Neural cell (in vitro differentiated cells): ENCODE measurements at regions not wholly inside any gene's neighbourhood (a gene's known extent, or its start where the extent isn't known, plus 50 kb on each side); places are given as distances from the start of the nearest gene placed in this dataset.

Source experiments
- H2AFZ ChIP-seq: fragments of 200-600, 300-800 bp; sonication (generic), shearing (Covaris generic); 2 replicates; pipeline ENCODE4 v1.6.0; 2014; ENCODE audit warnings: low read depth, mild to moderate bottlenecking, antibody characterized with exemption, low read length, moderate library complexity
- H3F3A ChIP-seq: fragments of 200-600 bp; shearing (Covaris generic); 2 replicates; pipeline ENCODE4 v1.6.1; 2016; ENCODE audit warnings: mild to moderate bottlenecking, moderate library complexity, mixed read lengths, antibody characterized with exemption, low read length; ENCODE audit not compliant: insufficient read depth, poor library complexity, severe bottlenecking
- H3K27ac ChIP-seq: fragments of 200-600, 300-800 bp; sonication (generic), shearing (Covaris generic); 2 replicates; pipeline ENCODE4 v1.5.1; 2014; ENCODE audit warnings: mild to moderate bottlenecking, low read length, moderate library complexity
- H3K27me3 ChIP-seq: fragments of 300-800, 200-600 bp; sonication (generic), shearing (Covaris generic); 2 replicates; pipeline ENCODE4 v1.6.0; 2014; ENCODE audit warnings: mild to moderate bottlenecking, low read depth, low read length, moderate library complexity; ENCODE audit not compliant: insufficient read depth
- H3K36me3 ChIP-seq: fragments of 300-800, 200-600 bp; sonication (generic), shearing (Covaris generic); 2 replicates; pipeline ENCODE4 v1.5.1; 2014; ENCODE audit warnings: mild to moderate bottlenecking, antibody characterized with exemption, low read length, moderate library complexity; ENCODE audit not compliant: insufficient read depth
- H3K4me2 ChIP-seq: fragments of 300-800, 200-600 bp; sonication (generic), shearing (Covaris generic); 2 replicates; pipeline ENCODE4 v1.6.0; 2014; ENCODE audit warnings: mild to moderate bottlenecking, low read length
- H3K4me3 ChIP-seq: fragments of 300-800, 200-600 bp; sonication (generic), shearing (Covaris generic); 2 replicates; pipeline ENCODE4 v1.5.1; 2014; ENCODE audit warnings: mild to moderate bottlenecking, low read length, moderate library complexity
- H3K79me2 ChIP-seq: fragments of 200-600 bp; shearing (Covaris generic); replicated peaks from 2 replicates; pipeline ENCODE4 v1.6.0; 2014; ENCODE audit warnings: mild to moderate bottlenecking, low read length, moderate library complexity; ENCODE audit not compliant: insufficient read depth
- H3K9ac ChIP-seq: fragments of 300-800, 200-600 bp; sonication (generic), shearing (Covaris generic); 2 replicates; pipeline ENCODE4 v1.6.1; 2016; ENCODE audit warnings: mild to moderate bottlenecking, low read length, mixed read lengths
- H3K9me2 ChIP-seq: fragments of 200-600 bp; shearing (Covaris generic); 2 replicates; pipeline ENCODE4 v1.6.1; 2016; ENCODE audit warnings: mild to moderate bottlenecking, low read length, mixed read lengths; ENCODE audit not compliant: insufficient read depth
- H3K9me3 ChIP-seq: fragments of 200-600, 300-800 bp; sonication (generic), shearing (Covaris generic); 2 replicates; pipeline ENCODE4 v1.6.1; 2016; ENCODE audit warnings: mild to moderate bottlenecking, mixed run types, low read length, moderate library complexity, mixed read lengths
- H4K20me1 ChIP-seq: fragments of 200-600 bp; shearing (Covaris generic); 2 replicates; pipeline ENCODE4 v1.6.1; 2016; ENCODE audit warnings: mild to moderate bottlenecking, mixed run types; ENCODE audit not compliant: insufficient read depth
- CTCF ChIP-seq: fragments of 450-650 bp; IDR thresholded peaks from 2 replicates; pipeline ENCODE4 v1.5.1; 2014; ENCODE audit warnings: antibody characterized with exemption, mild to moderate bottlenecking, moderate library complexity; ENCODE audit not compliant: poor library complexity, severe bottlenecking
- EP300 ChIP-seq: fragments of 450-650 bp; conservative IDR thresholded peaks from 2 replicates; pipeline ENCODE4 v1.6.1; 2014; ENCODE audit warnings: antibody characterized with exemption, mild to moderate bottlenecking, moderate library complexity; ENCODE audit not compliant: poor library complexity, severe bottlenecking
- EZH2 ChIP-seq: fragments of 200-600, 300-800 bp; shearing (Covaris generic), sonication (generic); IDR thresholded peaks from 2 replicates; pipeline ENCODE4 v1.6.1; 2014; ENCODE audit warnings: antibody characterized with exemption, low read length, borderline replicate concordance, mild to moderate bottlenecking; ENCODE audit not compliant: insufficient read depth, poor library complexity, severe bottlenecking
- MXI1 ChIP-seq: fragments of 450-650 bp; conservative IDR thresholded peaks from 2 replicates; pipeline ENCODE4 v1.6.1; 2014; ENCODE audit warnings: antibody characterized with exemption, mild to moderate bottlenecking; ENCODE audit not compliant: poor library complexity, severe bottlenecking
- POLR2AphosphoS5 ChIP-seq: IDR thresholded peaks from 2 replicates; pipeline ENCODE4 v1.6.1; 2012
- RAD21 ChIP-seq: fragments of 450-650 bp; conservative IDR thresholded peaks from 2 replicates; pipeline ENCODE4 v1.6.1; 2014; ENCODE audit warnings: antibody characterized with exemption, mild to moderate bottlenecking, moderate library complexity
- REST ChIP-seq: IDR thresholded peaks from 2 replicates; pipeline ENCODE4 v1.6.1; 2012; ENCODE audit warnings: borderline replicate concordance
- SMC3 ChIP-seq: fragments of 450-650 bp; conservative IDR thresholded peaks from 2 replicates; pipeline ENCODE4 v1.6.1; 2014; ENCODE audit warnings: antibody characterized with exemption, mild to moderate bottlenecking, moderate library complexity; ENCODE audit not compliant: poor library complexity
- TAF1 ChIP-seq: IDR thresholded peaks from 2 replicates; pipeline ENCODE4 v1.6.1; 2012; ENCODE audit warnings: low read depth

GRCh38 chr6:9978480-9978879, 436.4 kb downstream of the TFAP2A start:
- H3F3A ChIP-seq: no peaks in the 10 kb centered on the region
- H2AFZ ChIP-seq: no peak overlapping the region
- TF ChIP-seq RAD21 (no peak), CTCF (no peak), EZH2 (no peak), EP300 (no peak), MXI1 (no peak), REST (no peak), POLR2AphosphoS5 (no peak)
- no peak overlapping the region for H3K27ac ChIP-seq
- H3K9ac ChIP-seq: no peak overlapping the region
- no peaks in the 10 kb centered on the region for H3K27me3 ChIP-seq
- H3K9me2 ChIP-seq: no peaks in the 10 kb centered on the region
- peaks cover 2% of the 10 kb centered on the region for H3K9me3 ChIP-seq
- H4K20me1 ChIP-seq: no peaks in the 10 kb centered on the region
- H3K79me2 ChIP-seq: no peaks in the 10 kb centered on the region
- H3K4me3 ChIP-seq: no peak overlapping the region
- H3K4me2 ChIP-seq: no peak overlapping the region
- H3K36me3 ChIP-seq: no peaks in the 10 kb centered on the region

GRCh38 chr6:9977411-9977810, 437.5 kb downstream of the TFAP2A start:
- H3K9ac ChIP-seq: no peak overlapping the region
- no peaks in the 10 kb centered on the region for H3K79me2 ChIP-seq
- H3K27ac ChIP-seq: no peak overlapping the region
- no peaks in the 10 kb centered on the region for H3K9me2 ChIP-seq
- TF ChIP-seq RAD21 (no peak), MXI1 (no peak), TAF1 (no peak), SMC3 (no peak), EZH2 (no peak), EP300 (no peak), CTCF (no peak), POLR2AphosphoS5 (no peak), REST (no peak)
- H3K36me3 ChIP-seq: no peaks in the 10 kb centered on the region
- no peaks in the 10 kb centered on the region for H3K9me3 ChIP-seq
- no peaks in the 10 kb centered on the region for H4K20me1 ChIP-seq
- H3K27me3 ChIP-seq: no peaks in the 10 kb centered on the region
- H3F3A ChIP-seq: no peaks in the 10 kb centered on the region
- no peak overlapping the region for H2AFZ ChIP-seq
- no peak overlapping the region for H3K4me2 ChIP-seq
- H3K4me3 ChIP-seq: no peak overlapping the region
